OCI-M2 (cell line): ENCODE measurements at regions not wholly inside any gene's neighbourhood (a gene's known extent, or its start where the extent isn't known, plus 50 kb on each side); places are given as distances from the start of the nearest gene placed in this dataset.
"Not testable (repeated sequence)": the region's sequence is repeated elsewhere in the genome, so short reads cannot be mapped to it uniquely, and the experiment has no call there.

Experiments
- DNase-seq: peaks from one replicate; lab custom pipeline; 2025; ENCODE audit not compliant: unreplicated experiment; lab: John Stamatoyannopoulos, UW

- DNase-seq, result no peak
These were observed 74.1 kb upstream of the PPP3CA start for GRCh38 chr4:101421386-101421785.

GRCh38 chr4:101420661-101421060 lies 73.3 kb upstream of the PPP3CA start:
- DNase-seq, result no peak

DNA sequence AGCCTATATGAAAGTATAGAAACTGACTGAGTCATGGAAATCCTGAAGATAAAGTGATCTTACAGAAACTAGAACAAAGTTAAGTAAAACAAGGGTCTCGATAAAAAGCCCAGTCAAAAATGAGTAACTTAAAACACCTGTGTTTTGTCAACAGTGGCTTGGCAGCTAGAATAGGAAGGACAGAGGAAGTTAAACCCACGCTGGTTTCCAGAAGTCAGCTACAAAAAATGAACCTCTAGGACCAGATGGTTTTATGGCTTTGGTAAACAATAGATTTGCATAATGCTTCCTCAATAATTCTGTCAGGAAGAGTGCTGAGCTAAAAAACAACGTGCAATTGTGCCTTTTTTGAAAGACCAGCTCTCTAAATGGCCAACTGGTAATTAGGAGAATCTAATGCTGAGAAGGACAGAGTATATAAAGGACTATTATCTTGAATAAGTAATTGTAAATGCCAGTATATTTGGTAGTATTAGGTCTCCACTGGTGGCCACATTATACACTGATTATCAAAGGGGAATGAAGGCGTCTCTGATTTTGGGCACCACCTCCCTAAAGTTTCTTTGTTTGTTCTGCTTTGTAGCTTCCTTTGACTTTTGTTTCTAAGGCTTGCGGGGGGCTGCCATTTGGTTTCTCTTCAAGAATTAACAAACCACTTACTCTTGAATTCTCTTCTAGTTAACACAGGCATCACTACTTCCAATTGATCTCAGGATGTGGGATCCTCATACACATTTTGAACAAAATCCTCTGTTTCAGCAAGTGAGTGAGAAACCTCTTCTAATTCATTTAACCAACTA lies 72.2 kb upstream of the PPP3CA start:
- DNase-seq, result no peak

DNA sequence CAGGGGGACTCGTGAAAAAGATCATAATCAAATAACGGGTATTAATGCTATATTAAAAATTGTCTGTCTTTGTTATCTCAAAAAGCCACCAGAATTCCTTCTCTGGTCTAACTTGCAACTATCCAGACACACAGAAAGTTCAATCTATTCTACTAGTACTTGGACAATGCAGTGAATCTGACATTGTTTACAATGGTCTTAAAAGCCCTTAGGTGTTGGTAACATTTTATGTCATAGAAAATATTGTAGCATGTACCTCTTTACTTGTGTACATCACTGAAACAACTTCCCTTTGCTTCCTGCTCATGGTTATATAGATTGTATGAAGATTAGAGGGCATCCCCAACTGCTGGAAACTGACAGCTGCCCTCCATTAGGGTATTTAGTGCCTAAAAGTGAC lies 71.1 kb upstream of the PPP3CA start:
- DNase-seq, result no peak

DNA sequence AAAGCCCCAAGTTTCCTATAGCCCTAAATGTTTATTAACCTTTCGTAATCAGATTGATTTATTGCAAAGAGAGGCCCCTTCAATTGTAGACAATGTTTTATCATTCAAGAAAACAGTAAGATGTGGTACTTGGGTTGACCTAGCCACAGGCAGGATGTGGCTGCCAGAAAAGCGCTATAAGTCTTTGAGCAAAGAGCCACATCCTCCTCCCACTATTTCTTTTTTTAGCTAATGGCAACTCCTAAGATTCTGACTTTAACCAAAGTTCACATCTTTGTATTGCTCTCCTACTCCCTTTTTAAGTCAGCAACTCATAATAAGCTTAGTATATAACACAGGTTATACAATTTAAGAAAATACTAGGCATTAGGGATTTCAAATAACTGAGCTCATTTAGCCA lies 70.7 kb upstream of the PPP3CA start:
- DNase-seq, result no peak

DNA sequence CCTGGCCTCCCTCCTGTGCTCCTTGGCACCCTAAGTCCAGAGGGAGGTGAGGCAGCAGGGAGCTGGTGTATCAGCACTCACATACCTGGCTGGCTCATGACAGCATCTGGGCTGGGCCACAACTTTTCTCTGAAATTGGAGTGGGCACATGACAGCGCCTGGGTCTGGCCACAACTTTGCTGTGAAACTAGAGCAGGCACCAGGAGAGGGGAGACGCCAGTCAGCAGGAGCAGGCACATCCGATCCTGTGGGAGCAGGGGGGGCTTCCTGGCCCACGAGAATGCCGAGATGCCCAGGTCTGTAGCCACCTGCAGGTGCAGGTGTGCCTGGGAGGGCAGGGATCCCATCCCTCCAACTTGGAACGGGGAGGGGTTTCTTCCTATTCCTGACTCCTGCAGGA lies 69.7 kb upstream of the PPP3CA start:
- DNase-seq, result no peak

DNA sequence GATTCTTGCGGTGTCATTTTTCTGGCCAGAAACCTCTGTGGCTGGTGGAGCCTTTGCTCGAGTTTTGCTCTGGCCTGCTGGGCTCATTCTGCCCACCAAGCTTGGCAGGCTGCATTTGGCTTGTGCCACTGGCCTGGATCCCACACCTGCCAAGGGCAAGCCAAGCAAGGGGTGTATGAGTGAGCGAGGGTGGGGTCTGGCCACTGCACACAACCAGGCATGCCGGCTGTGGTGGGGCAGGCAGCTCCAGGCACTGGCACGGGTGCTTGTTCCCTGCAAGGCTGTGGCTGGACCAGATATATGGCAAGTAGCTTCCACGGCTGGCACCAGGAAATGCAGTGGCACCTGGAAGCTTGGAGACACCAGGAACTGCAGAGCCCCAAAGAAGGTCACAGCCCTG lies 68.6 kb upstream of the PPP3CA start:
- no peak for DNase-seq

DNA sequence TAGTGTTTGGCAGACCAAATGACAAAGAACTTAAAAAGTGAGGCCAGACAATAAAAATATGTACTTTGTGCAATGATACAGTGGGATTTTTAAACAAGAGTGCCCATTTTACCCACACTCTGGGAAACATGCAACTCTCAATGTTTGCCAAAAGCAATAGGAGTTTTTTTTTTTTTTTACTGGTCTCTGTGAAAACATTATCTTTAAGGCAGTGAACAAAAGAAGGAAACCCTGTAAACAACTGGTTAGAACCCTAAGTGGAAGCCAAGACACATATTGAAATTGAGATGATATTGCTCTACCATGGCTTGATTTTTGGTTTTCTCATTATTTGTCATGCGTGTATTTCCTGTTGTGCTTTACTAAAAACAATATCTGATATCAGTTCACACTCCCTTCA lies 67.2 kb upstream of the PPP3CA start:
- no peak for DNase-seq

GRCh38 chr4:101411926-101412325 lies 64.6 kb upstream of the PPP3CA start:
- no peak for DNase-seq

DNA sequence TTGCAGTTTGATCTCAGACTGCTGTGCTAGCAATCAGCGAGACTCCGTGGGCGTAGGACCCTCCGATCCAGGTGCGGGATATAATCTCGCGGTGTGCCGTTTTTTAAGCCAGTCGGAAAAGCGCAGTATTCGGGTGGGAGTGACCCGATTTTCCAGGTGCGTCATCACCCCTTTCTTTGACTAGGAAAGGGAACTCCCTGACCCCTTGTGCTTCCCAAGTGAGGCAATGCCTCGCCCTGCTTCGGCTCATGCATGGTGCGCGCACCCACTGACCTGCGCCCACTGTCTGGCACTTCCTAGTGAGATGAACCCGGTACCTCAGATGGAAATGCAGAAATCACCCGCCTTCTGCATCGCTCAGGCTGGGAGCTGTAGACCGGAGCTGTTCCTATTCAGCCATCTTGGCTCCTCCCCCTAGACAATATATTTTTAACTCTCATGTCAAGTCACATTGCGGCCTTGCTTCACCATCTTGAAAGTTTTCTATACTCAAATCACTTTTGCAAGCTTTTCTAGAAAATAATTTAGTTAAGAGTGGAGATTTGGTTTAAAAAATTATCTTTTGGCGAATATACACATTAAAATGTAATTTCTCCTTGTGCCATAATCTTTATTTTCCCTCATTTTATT lies 64.1 kb upstream of the PPP3CA start:
- DNase-seq, result not testable (repeated sequence)

GRCh38 chr4:101400096-101400495 lies 52.8 kb upstream of the PPP3CA start:
- DNase-seq, result no peak

- DNase-seq, result no peak
These were observed 51.5 kb upstream of the PPP3CA start for GRCh38 chr4:101398807-101399206.
